Fibroblast of mammary gland (primary cell): ENCODE measurements at regions not wholly inside any gene's neighbourhood (a gene's known extent, or its start where the extent isn't known, plus 50 kb on each side); places are given as distances from the start of the nearest gene placed in this dataset.

Experiments
- DNase-seq: peaks from one replicate; pipeline ENCODE4 v3.0.0-alpha.2; 2010; ENCODE audit warnings: low read depth
- H3K4me3 ChIP-seq: 2 replicates; pipeline ENCODE4 v1.5.1; 2011; ENCODE audit warnings: low read depth, mild to moderate bottlenecking, low read length, moderate library complexity; ENCODE audit not compliant: control insufficient read depth
- CTCF ChIP-seq: conservative IDR thresholded peaks from 2 replicates; pipeline ENCODE4 v1.5.1; 2011; ENCODE audit warnings: low read depth, low read length, inconsistent platforms; ENCODE audit not compliant: control insufficient read depth, insufficient read depth

- DNase-seq: peak; percentile 12
- H3K4me3 ChIP-seq: no peak overlapping the region
- no peak for TF ChIP-seq CTCF
These were observed 78.3 kb upstream of the SEMA6A start for GRCh38 chr5:116652903-116653302.

GRCh38 chr5:116652196-116652729, 77.6 kb upstream of the SEMA6A start:
- no peak overlapping the region for H3K4me3 ChIP-seq
- TF ChIP-seq CTCF: no peak
- peak; percentile 62 for DNase-seq

DNA sequence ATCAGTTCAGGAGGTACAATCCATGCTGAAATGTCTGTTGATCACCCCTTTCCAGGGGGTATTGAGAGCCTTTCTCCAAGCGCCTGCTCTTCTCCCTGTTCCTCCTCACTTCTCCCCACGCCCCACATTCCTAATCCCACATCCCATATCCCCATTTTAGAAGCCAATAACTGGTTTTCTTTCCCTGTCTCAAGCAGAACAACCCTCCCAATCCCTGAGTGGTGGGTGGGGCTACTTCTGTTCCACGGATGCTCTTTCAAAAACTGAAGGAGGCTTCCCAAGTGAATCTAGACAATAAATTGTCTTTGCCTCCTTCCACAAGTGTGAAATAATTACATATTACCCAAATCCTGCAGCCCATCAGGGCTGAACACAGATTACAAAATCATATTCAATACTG, 77.0 kb upstream of the SEMA6A start:
- TF ChIP-seq CTCF: no peak
- no peak overlapping the region for H3K4me3 ChIP-seq

GRCh38 chr5:116650964-116651363, 76.3 kb upstream of the SEMA6A start:
- no peak for DNase-seq
- H3K4me3 ChIP-seq: no peak overlapping the region
- TF ChIP-seq CTCF: no peak

More for the DNA sequence above, 77.0 kb upstream of the SEMA6A start:
- no peak for DNase-seq

DNA sequence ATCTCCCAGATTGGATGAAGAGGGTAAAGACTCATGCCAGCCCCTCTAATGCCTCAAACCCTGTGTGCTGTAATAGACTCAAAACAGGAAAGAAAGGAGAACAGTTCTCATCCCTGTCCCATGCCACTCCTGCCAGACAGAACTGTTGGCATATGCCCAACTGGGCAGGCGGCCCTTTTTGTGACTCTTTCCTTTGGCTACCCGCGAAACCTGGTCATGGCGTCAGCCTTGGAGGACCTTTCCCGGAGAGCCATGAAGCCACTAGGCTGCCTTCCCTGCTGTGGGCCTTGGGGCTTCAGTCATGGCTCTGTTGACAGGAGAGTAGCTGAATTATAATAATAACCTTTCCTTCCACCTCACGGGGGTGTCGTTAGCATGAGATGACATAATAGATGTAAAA, 75.9 kb upstream of the SEMA6A start:
- no peak overlapping the region for H3K4me3 ChIP-seq
- DNase-seq: no peak
- TF ChIP-seq CTCF: no peak

DNA sequence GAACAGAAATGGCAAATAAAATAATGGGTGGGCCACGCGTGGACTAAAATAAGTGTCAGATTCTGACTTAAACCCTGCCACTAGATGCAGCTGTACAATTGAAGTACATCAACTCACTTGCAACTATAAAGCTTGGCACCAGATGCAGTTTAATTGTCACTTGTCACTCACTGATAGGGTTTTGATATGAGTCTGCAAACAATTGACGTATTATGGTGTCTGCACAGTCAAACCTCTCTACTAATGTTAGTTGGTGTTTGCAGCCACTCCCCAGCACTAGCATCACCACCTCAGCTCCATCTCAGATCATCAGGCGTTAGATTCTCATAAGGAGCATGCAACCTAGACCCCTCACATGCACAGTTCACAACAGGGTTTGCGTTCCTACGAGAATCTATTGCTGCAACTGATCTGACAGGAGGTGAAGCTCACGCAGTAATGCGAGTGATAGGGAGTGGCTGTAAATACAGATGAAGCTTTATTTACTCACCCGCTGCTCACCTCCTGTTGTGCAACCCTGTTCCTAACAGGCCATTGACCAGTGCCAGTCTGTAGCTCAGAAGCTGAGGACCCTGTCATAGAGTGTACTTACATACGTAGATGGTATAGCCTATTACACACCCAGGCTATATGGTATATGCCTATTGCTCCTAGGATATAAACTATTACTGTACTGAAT, 72.1 kb upstream of the SEMA6A start:
- no peak for TF ChIP-seq CTCF
- no peak overlapping the region for H3K4me3 ChIP-seq
- no peak for DNase-seq
